ENCODE measurements at regions not wholly inside any gene's neighbourhood (a gene's known extent, or its start where the extent isn't known, plus 50 kb on each side); places are given as distances from the start of the nearest gene placed in this dataset.

- intact Hi-C loops (cut with DNase I; ENCODE audit: low total_unique reads) = no loop called here
- no peaks in the 10 kb centered on the region for H3K9me3 ChIP-seq
- no peak for TF ChIP-seq POLR2A (IDR thresholded peaks at IDR 0.05)
- TF ChIP-seq EP300 (IDR thresholded peaks at IDR 0.05) = no peak
- TF ChIP-seq, protein P1, sequence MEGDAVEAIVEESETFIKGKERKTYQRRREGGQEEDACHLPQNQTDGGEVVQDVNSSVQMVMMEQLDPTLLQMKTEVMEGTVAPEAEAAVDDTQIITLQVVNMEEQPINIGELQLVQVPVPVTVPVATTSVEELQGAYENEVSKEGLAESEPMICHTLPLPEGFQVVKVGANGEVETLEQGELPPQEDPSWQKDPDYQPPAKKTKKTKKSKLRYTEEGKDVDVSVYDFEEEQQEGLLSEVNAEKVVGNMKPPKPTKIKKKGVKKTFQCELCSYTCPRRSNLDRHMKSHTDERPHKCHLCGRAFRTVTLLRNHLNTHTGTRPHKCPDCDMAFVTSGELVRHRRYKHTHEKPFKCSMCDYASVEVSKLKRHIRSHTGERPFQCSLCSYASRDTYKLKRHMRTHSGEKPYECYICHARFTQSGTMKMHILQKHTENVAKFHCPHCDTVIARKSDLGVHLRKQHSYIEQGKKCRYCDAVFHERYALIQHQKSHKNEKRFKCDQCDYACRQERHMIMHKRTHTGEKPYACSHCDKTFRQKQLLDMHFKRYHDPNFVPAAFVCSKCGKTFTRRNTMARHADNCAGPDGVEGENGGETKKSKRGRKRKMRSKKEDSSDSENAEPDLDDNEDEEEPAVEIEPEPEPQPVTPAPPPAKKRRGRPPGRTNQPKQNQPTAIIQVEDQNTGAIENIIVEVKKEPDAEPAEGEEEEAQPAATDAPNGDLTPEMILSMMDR (IDR thresholded peaks at IDR 0.05) = no peak
- TF ChIP-seq POLR2AphosphoS5 (IDR thresholded peaks at IDR 0.05) = no peak
- 71 to 85% (median 82%) methylated on average over 11 to 12 of the region's 12 CpGs for WGBS, 5 donors
- no peaks in the 10 kb centered on the region for H3K36me3 ChIP-seq
- H3K27ac ChIP-seq = peak overlapping the region in 1 of 5 donors; percentile 39
- H3K27me3 ChIP-seq = no peaks in the 10 kb centered on the region
- no peak overlapping the region for H3K4me3 ChIP-seq
- no peak for DNase-seq
- no peaks in the 10 kb centered on the region for H3K4me1 ChIP-seq
Observed at GRCh38 chr10:3263747-3264146, 91.2 kb upstream of the PITRM1 start.

DNA sequence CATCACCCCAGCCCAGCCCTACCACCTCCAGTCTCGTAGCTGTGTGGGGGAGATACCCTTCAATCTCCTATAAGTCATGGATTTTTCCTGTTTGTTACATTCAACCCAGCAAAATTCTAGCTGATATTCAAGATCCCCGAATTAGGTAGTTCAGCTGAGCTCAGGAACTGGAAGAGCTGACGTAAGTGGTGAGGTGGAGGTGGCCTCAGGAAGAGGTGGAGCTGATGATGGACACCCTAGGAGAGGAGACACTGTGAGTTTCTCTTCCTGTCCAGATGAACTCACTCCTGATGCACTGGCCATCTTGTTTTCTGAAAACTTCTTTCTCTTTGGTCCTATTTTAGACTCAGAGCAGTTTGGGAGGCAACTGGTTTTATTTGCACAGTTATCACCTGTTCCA lies 90.5 kb upstream of the PITRM1 start:
- Histone ChIP-seq H3K4me3 (no peak overlapping the region), H3K27me3 (no peaks in the 10 kb centered on the region), H3K27ac (no peak overlapping the region), H3K36me3 (no peaks in the 10 kb centered on the region), H3K9me3 (no peaks in the 10 kb centered on the region), H3K4me1 (no peaks in the 10 kb centered on the region)
- TF ChIP-seq EP300 (IDR thresholded peaks at IDR 0.05) (no peak), POLR2A (IDR thresholded peaks at IDR 0.05) (no peak), POLR2AphosphoS5 (IDR thresholded peaks at IDR 0.05) (no peak)
- TF ChIP-seq, protein P1 (IDR thresholded peaks at IDR 0.05) = no peak
- 54 to 58% (median 56%) methylated on average over 3 of the region's 3 CpGs for WGBS, 5 donors
- intact Hi-C loops (cut with DNase I; ENCODE audit: low total_unique reads) = no loop called here
- DNase-seq = no peak

GRCh38 chr10:3261921-3262320 lies 89.3 kb upstream of the PITRM1 start:
- Histone ChIP-seq H3K27me3 (no peaks in the 10 kb centered on the region), H3K4me3 (no peak overlapping the region), H3K36me3 (no peaks in the 10 kb centered on the region), H3K27ac (no peak overlapping the region), H3K4me1 (no peaks in the 10 kb centered on the region), H3K9me3 (no peaks in the 10 kb centered on the region)
- no peak for DNase-seq
- no peak for TF ChIP-seq EP300 (IDR thresholded peaks at IDR 0.05)
- TF ChIP-seq, protein P1 (IDR thresholded peaks at IDR 0.05) = no peak
- TF ChIP-seq POLR2A (IDR thresholded peaks at IDR 0.05) = no peak
- TF ChIP-seq POLR2AphosphoS5 (IDR thresholded peaks at IDR 0.05) = no peak
- intact Hi-C loops (cut with DNase I; ENCODE audit: low total_unique reads) = no loop called here
- WGBS, 5 donors = 50 to 64% (median 58%) methylated on average over 5 of the region's 5 CpGs

- intact Hi-C loops (cut with DNase I; ENCODE audit: low total_unique reads) = no loop called here
- no peak overlapping the region for H3K27ac ChIP-seq
- H3K4me1 ChIP-seq = no peaks in the 10 kb centered on the region
- H3K4me3 ChIP-seq = no peak overlapping the region
- no peaks in the 10 kb centered on the region for H3K9me3 ChIP-seq
- H3K36me3 ChIP-seq = no peaks in the 10 kb centered on the region
- 72 to 82% (median 78%) methylated on average over 18 of the region's 18 CpGs for WGBS, 5 donors
- DNase-seq = no peak
- TF ChIP-seq POLR2AphosphoS5 (IDR thresholded peaks at IDR 0.05) = no peak
- peaks cover 0 to under 1% (median 0%) of the 10 kb centered on the region in 3 donors for H3K27me3 ChIP-seq
Observed at GRCh38 chr10:3260066-3260834, 87.7 kb upstream of the PITRM1 start.

DNA sequence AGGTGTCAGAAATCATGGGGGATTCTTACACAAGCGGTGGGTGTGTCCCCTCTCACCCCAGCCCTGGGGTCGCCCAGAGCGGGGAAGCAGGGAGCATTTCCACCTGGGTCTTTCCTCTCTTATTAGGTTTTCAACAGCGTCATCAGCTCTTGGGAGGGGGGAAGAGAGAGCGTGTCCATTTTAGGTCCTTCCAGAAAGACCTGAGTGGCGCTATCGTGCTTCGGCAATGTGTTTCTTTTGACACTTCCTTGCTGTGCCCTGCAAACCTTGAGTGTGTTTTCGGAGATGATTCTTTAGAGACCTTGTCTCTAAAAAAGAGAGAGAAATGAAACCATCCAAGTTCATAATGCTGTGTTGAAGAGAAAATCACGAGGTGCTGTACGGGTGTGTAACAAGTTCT lies 86.9 kb upstream of the PITRM1 start:
- 90 to 97% (median 95%) methylated on average over 11 of the region's 11 CpGs for WGBS, 5 donors
- Histone ChIP-seq H3K36me3 (no peaks in the 10 kb centered on the region), H3K9me3 (no peaks in the 10 kb centered on the region), H3K4me3 (no peak overlapping the region), H3K4me1 (no peaks in the 10 kb centered on the region), H3K27me3 (peaks cover 0 to 3% (median 0%) of the 10 kb centered on the region in 3 donors), H3K27ac (no peak overlapping the region)
- TF ChIP-seq POLR2A (IDR thresholded peaks at IDR 0.05) = no peak
- TF ChIP-seq EP300 (IDR thresholded peaks at IDR 0.05) = no peak
- no peak for TF ChIP-seq POLR2AphosphoS5 (IDR thresholded peaks at IDR 0.05)
- TF ChIP-seq, protein P1 (IDR thresholded peaks at IDR 0.05) = no peak
- intact Hi-C loops (cut with DNase I; ENCODE audit: low total_unique reads) = no loop called here
- DNase-seq = no peak

All from stomach (tissue), 8 donors.